ENCODE measurements at regions not wholly inside any gene's neighbourhood (a gene's known extent, or its start where the extent isn't known, plus 50 kb on each side); places are given as distances from the start of the nearest gene placed in this dataset.
"Not testable (repeated sequence)": the region's sequence is repeated elsewhere in the genome, so short reads cannot be mapped to it uniquely, and the experiment has no call there.

DNA sequence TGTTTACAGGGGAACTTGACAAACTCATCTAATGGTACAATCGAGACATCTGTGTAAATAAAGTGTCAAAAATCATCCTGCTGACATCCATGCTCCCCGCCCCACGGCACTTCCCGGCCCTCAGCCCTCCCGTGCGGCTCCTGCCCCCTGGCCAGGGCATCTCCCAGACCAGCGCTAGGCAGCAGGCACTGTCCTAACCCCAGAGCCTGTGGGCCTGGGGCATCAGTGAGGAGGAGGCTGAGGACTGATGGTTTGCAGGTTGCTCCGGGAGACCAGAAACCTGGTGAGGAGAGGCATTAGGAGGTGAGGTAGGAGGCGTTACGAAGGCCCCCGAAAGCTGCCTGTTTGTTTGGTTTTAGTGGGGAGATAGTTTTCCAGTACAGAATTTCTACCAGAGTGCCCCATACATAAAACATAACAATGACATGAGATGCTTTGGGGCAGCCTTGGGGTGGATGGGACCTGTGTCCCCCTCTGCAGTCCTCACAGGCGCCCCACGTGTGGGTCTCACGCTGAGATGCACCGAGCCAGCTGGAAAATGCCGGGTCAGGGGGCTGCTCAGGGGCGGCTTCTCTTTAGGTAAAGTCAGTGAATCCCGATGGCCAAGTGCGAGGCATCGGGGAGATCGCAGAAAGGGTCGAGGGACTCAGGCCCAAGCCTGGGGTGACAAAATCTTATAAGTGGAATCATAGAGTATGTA, 114.2 kb downstream of the RTP5 start:
- no peak for DNase-seq (ENCODE audit: low spot score)

DNA sequence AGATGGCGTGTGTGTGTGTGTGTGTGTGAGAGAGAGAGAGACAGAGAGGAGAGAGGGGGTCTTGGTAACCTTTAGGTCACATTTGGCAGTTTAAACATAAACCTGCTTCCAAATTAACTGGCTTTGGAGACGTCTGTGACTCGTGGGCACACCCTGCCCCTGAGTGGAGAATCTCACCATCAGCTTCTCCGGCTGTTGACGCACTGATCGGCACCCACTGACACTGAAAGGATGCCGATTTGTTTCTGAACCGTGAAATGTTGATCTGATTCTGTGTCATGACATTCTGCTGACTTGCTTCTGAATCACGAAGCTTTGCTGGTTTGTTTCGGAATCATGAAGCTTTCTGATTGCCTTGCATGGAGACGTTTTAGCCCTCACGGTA, 114.7 kb downstream of the RTP5 start:
- DNase-seq (ENCODE audit: low spot score) = no peak

DNA sequence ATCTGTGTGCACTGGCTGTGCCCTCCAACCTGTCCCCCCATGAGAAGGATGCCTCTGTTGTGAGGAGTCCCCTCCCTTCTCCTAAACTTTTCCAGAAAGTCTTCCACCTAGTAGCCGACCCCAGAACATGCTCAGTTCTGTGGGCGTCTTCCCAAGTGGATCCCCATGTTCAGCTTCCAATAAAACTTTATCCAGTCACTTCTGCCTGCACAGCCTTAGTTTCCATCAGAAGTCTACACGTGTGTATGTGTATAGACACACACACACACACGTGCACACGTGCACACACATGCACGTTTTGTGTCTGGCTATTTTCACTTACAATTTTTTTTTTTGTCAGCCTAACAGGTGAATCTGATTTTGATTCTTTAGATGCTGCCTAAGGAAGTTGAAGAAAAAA, 115.1 kb downstream of the RTP5 start:
- no peak for DNase-seq (ENCODE audit: low spot score)

DNA sequence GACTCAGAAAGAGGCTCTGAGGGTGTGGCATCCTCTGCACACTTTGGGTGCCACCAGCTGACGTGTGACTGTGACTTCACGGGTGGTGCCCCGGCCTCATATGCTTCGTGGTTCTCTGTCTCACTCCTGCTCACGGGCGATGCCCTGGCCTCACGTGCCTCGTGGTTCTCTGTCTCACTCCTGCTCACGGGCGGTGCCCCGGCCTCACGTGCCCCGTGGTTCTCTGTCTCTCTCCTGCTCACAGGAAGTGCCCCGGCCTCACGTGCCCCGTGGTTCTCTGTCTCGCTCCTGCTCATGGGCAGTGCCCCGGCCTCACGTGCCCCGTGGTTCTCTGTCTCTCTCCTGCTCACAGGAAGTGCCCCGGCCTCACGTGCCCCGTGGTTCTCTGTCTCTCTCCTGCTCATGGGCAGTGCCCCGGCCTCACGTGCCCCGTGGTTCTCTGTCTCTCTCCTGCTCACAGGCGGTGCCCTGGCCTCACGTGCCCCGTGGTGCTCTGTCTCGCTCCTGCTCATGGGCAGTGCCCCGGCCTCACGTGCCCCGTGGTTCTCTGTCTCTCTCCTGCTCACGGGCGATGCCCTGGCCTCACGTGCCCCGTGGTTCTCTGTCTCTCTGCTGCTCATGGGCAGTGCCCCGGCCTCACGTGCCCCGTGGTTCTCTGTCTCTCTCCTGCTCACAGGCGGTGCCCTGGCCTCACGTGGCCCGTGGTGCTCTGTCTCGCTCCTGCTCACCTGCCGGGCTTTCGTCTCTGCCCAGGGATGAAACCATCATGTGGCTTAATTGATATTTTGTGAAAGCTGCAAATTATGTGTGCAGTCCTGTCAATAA, 115.8 kb downstream of the RTP5 start:
- not testable (repeated sequence) for DNase-seq (ENCODE audit: low spot score)

DNA sequence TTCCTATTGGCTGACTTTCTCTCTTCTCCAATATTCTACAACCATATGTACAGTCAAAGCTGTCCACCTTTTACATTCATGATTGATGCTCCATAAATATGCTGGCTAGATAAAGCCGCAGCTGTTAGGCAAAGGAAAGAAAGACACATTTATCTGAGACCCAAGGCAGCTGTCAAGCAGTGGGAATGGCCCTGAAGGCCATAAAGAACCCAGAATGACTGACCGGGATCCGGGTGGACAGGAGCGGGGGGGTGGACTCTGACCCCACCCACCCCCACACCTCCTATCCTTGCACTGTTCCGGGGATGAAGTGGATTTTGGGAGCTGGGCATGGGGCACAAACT, 116.4 kb downstream of the RTP5 start:
- no peak for DNase-seq (ENCODE audit: low spot score)

DNA sequence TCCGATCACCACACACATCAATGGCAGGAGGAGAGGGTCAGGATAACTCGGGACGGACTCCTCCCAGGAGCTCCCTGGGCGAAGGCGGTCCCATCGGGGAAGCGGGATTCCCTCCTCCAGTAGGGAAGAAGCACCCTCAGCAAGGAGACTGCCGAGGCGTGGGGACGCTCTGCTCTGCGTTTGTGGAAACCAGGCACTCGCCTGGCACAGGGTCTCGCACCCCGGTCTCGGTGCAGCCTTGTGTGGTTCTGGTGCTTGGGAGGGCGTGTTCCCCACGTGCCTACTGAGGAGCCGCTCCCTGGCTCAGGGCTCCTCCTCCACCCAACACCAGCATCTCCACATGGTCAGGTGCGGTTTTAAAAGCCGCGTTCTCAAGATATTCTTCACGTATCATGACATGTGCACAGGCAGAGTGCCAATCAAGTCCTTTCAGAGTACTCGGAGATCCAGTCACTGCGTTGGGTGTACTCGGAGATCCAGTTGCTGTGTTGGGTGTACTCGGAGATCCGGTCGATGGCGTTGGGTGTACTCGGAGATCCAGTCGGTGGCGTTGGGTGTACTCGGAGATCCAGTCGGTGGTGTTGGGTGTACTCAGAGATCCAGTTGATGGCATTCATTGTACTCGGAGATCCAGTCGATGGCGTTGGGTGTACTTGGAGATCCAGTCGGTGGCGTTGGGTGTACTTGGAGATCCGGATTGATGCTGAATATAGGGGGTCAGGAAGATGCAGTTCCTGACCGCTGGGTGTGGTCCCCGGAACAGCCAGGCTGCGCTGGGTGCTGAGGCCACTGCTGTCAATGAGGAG, 117.5 kb downstream of the RTP5 start:
- DNase-seq (ENCODE audit: low spot score) = no peak

DNA sequence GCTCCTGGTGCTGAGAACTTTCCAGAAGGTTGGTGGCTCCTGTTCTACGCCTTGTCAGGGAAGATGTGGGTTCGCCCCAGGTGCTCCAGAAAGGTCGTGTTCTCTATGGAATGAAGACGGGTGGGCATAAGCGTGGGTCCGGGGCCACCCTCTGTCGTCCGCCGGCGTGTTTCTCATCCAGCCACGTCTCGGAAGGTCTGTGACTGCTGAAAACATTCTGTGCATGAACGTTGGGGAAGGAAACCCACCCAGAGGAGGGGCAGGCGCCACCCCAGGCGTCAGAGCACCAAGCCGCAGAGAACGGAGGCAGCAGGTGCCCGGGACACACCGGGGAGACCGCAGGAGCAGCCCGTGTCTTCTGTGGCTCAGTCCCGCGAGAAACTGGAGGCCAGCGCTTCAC, 118.2 kb downstream of the RTP5 start:
- no peak for DNase-seq (ENCODE audit: low spot score)

DNA sequence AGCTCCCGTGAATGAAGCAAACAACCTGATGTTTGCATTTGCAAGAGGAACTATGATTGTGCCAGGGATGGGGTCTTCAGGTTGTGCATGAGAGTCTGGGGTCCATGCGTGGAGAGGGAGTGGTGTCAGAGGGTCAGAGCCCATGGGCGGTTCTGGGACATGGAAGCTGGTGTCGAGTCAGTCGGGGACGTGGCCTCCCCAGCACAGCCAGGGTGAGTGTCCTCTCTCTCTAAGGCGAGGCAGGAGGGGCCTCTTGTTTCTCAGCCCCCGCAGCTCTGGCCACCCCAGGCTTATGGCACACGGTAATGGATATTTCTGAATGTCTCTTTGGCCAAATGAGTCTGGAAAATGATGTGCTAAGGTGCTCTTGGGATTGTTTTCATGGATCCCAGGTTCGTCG, 118.6 kb downstream of the RTP5 start:
- DNase-seq (ENCODE audit: low spot score) = no peak

DNA sequence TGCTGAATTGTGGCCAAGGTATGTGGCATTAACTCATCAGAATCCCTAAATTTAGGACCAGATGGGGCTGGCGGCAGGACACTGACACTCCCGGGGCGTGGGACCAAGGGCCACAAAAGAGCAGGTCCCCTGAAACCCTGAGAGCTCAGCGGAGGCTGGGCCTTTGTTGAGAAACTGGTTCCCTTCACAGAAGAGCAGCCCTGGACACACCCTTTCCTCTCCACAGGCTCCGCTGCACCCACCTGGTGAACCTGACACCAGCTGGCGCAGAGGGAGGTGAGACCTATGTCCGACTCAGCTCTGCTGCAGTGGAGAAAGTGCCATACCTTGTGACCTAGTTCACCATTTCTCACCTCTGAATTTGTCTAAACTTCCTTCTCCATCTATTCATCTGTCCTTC, 119.5 kb downstream of the RTP5 start:
- DNase-seq (ENCODE audit: low spot score) = no peak

DNA sequence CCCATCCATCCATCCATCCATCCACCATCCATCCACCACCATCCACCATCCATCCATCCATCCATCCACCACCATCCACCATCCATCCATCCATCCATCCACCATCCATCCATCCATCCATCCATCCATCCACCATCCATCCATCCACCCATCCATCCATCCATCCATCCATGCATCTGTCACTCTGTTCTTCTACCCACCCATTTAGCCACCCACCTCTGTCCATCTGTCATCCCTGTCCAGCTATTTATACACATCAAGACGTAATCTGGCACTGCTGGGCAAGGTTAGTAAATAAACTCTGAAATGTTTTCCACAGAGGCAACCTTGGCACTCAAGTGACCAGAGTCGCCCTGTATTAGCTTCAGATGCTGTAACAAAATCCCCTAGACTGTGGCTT, 120.9 kb downstream of the RTP5 start:
- DNase-seq (ENCODE audit: low spot score) = no peak

DNA sequence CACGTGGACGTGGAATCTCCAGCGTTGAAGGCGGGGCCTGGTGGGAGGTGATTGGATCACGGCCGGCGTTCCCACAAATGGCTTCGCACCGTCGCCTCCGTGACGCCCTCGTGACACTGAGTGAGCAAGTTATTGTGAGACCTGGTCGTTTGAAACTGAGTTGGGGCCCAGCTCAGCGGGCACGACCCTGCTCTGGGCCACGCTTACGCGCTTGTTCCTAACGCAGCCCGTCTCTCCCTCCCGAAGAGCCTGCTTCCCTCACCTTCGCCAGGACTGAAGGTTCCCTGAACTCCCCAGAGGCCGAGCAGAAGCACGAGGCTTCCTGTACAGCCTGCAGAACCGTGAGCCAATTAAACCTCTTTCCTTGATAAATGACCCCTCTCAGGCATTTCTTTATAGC, 121.8 kb downstream of the RTP5 start:
- no peak for DNase-seq (ENCODE audit: low spot score)

DNA sequence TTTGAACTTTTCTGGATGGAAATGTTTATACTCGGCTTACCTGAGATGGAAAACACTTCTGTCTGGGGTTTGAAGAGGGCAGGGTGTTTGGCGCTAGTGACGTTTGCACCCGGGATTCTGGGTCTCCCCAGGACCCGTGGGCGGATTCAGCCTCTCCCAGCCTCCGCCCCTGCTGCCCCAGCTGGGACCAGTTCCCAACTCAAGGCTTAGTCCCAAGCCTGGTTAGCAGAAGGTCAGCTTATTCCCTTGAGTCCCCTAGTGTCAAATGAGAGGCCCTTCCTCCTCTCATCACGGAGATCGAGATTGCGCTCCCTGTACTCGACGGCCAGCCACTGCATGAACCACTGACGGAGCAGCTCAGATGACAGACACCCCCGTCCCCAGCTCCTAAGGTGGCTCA, 123.2 kb downstream of the RTP5 start:
- DNase-seq (ENCODE audit: low spot score) = no peak

DNA sequence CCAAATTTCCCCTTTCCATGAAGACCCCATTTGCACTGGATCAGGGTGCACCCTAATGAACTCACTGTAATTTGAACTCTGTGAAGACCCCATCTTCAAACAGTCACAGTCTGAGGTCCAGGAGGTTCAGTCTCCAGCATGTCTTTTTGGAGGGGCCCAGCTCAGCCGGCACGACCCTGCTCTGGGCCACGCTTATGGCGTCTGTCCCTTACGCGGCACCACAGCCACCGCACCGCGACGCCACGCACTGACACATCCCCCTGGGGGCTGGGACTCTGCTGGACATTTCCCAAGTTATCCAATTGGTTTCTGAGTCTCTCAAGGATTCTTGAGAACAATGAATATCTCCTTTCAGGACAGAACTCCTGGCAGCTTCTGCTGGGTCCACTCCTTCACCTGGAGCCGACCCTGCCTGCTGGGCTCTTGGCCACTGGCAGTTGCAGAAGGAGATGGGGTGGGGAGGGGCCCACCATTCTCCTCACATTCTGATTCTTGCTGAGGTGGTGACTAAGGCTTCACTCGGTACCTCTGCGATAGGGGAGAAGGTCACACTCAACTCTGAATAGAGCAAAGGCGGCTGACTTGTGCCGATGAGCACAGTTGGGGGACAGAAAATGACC, 124.0 kb downstream of the RTP5 start:
- DNase-seq (ENCODE audit: low spot score) = no peak

DNA sequence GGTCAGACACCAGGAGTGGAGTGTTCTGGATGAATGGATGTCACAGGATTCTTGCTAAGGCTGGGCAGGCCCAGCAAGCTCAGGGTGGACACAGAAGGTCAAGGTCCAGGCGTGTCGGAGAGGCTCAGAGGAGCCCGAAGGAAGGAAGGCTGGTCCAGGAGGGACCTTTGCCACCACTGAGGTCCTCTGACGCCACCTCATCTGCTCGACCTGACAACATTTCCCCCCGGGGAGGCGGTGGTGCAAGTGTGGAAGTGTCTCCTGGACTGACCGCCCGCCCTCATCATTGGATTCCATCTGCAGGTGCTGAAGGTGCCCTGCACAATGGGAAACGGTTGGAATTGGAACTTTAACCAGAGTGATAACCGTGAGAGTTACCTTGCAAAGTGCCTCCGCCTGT, 124.6 kb downstream of the RTP5 start:
- DNase-seq (ENCODE audit: low spot score) = no peak

DNA sequence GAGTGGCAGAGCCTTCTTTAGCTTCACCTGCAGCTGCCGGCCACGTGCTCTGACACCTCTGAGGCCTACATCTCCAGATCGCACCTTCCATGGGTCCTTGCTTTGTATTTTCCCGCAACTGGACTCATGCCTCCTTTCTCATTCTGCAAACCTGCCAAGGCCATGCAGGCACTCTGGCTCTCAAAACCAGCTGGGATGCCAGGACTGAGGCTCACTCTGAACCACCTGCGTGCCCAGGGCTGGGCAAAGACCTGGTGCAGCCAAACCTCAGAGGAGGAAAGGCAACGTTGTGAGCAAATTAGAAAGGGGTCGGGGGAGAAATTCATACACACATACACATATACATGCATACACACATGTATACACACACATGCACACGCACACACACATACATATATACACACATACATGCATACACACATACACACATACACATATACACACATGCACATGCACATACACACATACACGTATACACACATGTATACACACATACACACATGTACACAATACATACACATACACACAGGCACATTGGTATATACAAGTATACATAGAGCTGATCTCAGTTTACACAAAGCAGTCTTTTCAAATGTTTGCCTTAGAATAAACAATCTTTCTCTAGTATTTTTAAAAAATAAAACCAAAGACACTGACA, 125.2 kb downstream of the RTP5 start:
- no peak for DNase-seq (ENCODE audit: low spot score)

DNA sequence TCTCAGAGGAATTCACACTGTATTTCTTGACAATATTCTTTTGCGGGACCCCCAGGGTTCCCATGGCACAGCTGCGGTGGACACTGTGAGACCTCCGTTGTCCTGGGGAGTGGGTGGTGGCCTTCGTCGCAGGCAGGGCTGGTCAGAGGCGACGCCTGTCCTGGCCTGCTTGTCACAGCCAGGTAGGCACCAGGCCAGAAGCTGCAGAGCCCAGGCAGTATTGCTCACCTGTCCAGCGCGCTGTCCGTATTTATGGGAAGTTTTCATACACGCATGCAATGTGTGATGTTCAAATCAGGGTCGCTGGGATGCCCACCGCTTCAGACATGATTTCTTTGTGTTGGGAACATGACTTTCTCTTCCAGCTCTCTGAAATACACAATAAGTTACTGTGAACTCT, 126.6 kb downstream of the RTP5 start:
- no peak for DNase-seq (ENCODE audit: low spot score)

DNA sequence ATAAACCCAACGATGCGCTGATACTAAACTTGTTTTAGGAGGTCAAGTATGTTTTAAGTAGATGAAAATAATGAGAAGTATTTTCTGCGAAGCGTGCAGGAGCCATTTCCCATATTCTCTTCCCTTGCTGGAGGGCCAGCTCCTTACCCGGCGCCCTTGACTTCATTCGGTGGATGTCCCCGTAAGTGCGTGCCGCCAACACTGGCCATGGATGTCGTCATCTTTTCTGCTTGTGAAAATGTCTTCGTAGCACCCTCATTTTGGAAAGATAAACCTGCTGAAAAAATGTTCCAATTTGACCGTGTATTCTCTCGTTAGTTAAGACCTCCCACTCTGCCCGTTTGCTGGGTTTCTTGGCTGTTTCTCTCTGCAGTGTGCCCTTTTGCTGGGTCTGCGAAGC, 127.5 kb downstream of the RTP5 start:
- no peak for DNase-seq (ENCODE audit: low spot score)

DNA sequence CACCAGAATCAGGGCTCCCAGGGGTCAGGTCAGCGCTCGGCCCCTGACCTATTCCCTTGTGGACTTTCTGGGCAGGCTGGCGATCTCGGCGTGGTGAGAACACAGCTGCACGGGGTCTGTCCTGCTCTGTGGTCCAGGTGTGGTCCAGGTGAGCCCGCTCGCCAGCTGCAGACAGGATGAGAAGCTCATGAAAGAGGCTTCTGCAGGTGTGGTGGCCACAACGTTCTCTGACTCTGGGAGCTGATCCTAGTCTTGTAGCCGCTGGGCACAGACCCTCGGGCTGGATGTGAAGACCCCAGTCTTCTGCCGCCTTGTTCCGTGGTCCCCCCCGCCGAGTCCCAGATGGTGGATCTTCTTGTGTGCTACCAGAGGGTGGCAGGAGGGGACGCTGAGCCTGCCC, 129.7 kb downstream of the RTP5 start:
- DNase-seq (ENCODE audit: low spot score) = no peak

DNA sequence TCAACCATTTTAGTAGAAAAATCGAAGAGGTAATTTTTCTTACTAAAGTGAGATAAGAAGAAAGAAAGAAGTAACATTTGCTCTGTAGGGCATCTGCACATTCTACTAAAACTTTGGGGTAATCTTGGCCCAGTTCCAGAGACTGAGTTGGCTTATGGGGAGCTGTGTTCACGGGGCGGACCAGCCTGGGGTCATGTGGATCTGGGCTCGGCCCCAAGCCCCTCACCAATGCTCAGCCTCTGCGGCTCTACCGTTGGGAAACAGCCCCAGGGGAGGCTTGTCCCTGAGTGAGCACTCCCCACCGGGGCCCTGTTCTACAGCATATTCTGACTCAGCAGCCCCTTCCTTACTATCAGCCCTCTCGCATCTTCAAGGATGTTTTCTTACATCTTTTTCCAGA, 132.3 kb downstream of the RTP5 start:
- DNase-seq (ENCODE audit: low spot score) = no peak

DNA sequence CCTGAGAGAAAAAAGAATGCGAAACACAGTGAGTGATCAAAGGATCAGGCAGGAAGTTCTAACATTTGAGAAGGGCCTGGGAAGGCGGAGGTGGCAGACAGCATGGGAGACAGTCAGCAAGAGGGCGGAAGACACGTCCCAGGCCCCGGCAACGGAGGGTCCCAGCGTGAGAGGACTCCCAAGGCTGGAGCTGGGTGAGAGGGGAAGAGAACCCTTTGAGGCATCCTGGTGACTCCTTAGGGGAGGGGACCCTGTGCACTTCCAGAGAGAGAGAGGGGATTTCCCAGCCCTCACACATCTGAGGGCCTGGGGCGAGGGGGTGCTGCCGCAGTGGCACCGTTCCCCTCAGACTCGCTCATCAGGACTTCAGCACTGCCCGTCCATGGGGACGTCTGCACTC, 133.4 kb downstream of the RTP5 start:
- no peak for DNase-seq (ENCODE audit: low spot score)

DNA sequence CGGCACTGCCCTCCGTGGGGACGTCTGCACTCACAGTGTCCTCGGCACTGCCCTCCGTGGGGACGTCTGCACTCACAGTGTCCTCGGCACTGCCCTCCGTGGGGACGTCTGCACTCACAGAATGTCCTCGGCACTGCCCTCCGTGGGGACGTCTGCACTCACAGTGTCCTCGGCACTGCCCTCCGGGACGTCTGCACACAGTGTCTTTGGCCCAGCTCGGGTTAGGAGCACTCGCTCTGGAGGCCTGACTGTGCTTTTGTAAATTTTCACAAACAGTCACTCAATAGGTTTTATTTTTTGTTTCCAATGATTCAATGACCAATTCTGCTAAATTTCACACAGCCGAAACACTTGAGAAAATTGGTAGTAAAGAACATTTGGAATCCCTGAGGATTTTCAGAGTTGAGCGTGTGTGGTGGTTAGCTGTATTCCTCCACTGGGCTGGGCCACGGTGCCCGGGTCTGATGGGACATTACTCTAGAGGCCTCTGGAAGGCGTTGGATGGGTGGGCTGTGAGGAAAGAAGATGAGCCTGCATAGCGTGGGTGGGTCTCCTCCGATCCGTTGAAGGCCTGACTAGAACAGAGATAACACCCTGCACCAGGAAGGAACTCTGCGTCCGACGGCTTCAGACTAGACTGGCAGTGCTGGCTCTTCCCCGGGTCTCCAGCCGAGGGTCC, 134.8 kb downstream of the RTP5 start:
- DNase-seq (ENCODE audit: low spot score) = no peak

DNA sequence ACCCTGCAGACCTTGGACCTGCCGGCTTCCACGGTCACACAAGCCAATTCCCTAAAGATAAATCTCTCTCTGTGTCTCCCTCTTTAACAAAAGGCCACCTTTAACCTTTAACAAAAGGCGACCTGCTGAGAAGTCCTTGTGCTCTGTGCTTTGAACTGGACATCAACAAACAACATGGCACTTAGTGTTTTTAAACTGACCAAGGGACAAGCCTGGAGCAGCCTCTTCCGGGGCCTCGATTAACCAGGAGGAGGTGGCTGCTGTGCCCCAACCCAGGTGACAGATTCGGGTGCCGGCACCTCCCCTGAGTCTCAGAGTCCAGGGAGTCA, 135.3 kb downstream of the RTP5 start:
- no peak for DNase-seq (ENCODE audit: low spot score)

All from ecto neural progenitor cell (in vitro differentiated cells).